HEK293 (cell line): ENCODE measurements at regions not wholly inside any gene's neighbourhood (a gene's known extent, or its start where the extent isn't known, plus 50 kb on each side); places are given as distances from the start of the nearest gene placed in this dataset.
A peak's percentile ranks its signal among the peaks of the same experiment; 100 is the strongest.

ENCODE experiments used
- CTCF ChIA-PET: fragments of 350-600 bp; formaldehyde crosslinking; extraction: SDS; loops from one replicate; lab custom pipeline; 2021; ENCODE audit warnings: antibody characterized with exemption; lab: Yijun Ruan, JAX
- POLR2A ChIA-PET: fragments of 300-600 bp; formaldehyde crosslinking; extraction: SDS; loops from one replicate; lab custom pipeline; 2020; ENCODE audit warnings: antibody characterized with exemption, inconsistent platforms; lab: Yijun Ruan, JAX
- H3K27ac ChIP-seq: fragments of 200-500 bp; sonication (Bioruptor generic); 2 replicates; pipeline ENCODE4 v1.5.1; 2014; ENCODE audit warnings: low read depth, low read length, control low read depth, inconsistent platforms; ENCODE audit errors: extremely low read depth
- H3K36me3 ChIP-seq, 2 experiments: fragments of 200-500 bp in 1 of 2; sonication (Bioruptor generic) in 1 of 2; 1 replicate in 1 of 2; 2 replicates in 1 of 2; pipeline ENCODE4 v1.5.1; 2014 to 2017; ENCODE audit warnings: inconsistent platforms in 2 of 2, low read length in 2 of 2; ENCODE audit not compliant: control insufficient read depth in 2 of 2, insufficient read depth in 1 of 2
- H3K4me1 ChIP-seq: fragments of 200-500 bp; sonication (Bioruptor generic); 2 replicates; pipeline ENCODE4 v1.5.1; 2014; ENCODE audit warnings: mild to moderate bottlenecking, low read length, inconsistent platforms; ENCODE audit not compliant: control insufficient read depth, insufficient read depth
- H3K4me3 ChIP-seq: 2 replicates; pipeline ENCODE4 v1.5.1; 2011; ENCODE audit warnings: low read depth, mild to moderate bottlenecking, control low read depth, low read length, moderate library complexity
- H3K9me3 ChIP-seq: fragments of 200-500 bp; sonication (Bioruptor generic); 2 replicates; pipeline ENCODE4 v1.5.1; 2014; ENCODE audit warnings: low read depth, low read length, inconsistent platforms; ENCODE audit not compliant: control insufficient read depth, insufficient read depth
- BCL11A ChIP-seq: fragments of 450-650 bp; formaldehyde crosslinking; IDR thresholded peaks from 2 replicates; pipeline ENCODE4 v1.5.1; 2016; ENCODE audit warnings: low read depth, missing biosample characterization, missing genetic modification characterization
- EGR2 ChIP-seq: fragments of 450-650 bp; formaldehyde crosslinking; IDR thresholded peaks from 2 replicates; pipeline ENCODE4 v1.5.1; 2016; ENCODE audit warnings: low read depth, missing biosample characterization, missing genetic modification characterization
- HOXD13 ChIP-seq: sonication (generic); formaldehyde crosslinking; IDR thresholded peaks from 2 replicates; pipeline ENCODE4 v1.8.0; 2022; ENCODE audit warnings: missing genetic modification reagents, borderline replicate concordance
- KLF17 ChIP-seq: fragments of 450-650 bp; formaldehyde crosslinking; IDR thresholded peaks from 2 replicates; pipeline ENCODE4 v1.5.1; 2016; ENCODE audit warnings: missing biosample characterization, missing genetic modification characterization
- KLF8 ChIP-seq: fragments of 450-650 bp; formaldehyde crosslinking; IDR thresholded peaks from 2 replicates; pipeline ENCODE4 v1.5.1; 2016; ENCODE audit warnings: missing biosample characterization, missing genetic modification characterization
- KLF9 ChIP-seq: fragments of 450-650 bp; formaldehyde crosslinking; IDR thresholded peaks from 2 replicates; pipeline ENCODE4 v1.5.1; 2016; ENCODE audit warnings: missing biosample characterization, missing genetic modification characterization, low read depth
- OVOL3 ChIP-seq: fragments of 450-650 bp; formaldehyde crosslinking; IDR thresholded peaks from 2 replicates; pipeline ENCODE4 v1.5.1; 2016; ENCODE audit warnings: missing biosample characterization, missing genetic modification characterization
- PATZ1 ChIP-seq: fragments of 450-650 bp; formaldehyde crosslinking; IDR thresholded peaks from 2 replicates; pipeline ENCODE4 v1.5.1; 2016; ENCODE audit warnings: missing biosample characterization, missing genetic modification characterization
- PRDM4 ChIP-seq: fragments of 450-650 bp; formaldehyde crosslinking; IDR thresholded peaks from 2 replicates; pipeline ENCODE4 v1.5.1; 2017; ENCODE audit warnings: missing biosample characterization, missing genetic modification characterization
- RBAK ChIP-seq: fragments of 450-650 bp; formaldehyde crosslinking; IDR thresholded peaks from 2 replicates; pipeline ENCODE4 v1.5.1; 2016; ENCODE audit warnings: missing biosample characterization, missing genetic modification characterization
- TRIM28 ChIP-seq: IDR thresholded peaks from 2 replicates; pipeline ENCODE4 v1.6.1; 2011; ENCODE audit warnings: low read length, control low read depth, borderline replicate concordance
- ZBTB6 ChIP-seq: fragments of 450-650 bp; formaldehyde crosslinking; IDR thresholded peaks from 2 replicates; pipeline ENCODE4 v1.5.1; 2017; ENCODE audit warnings: missing biosample characterization, missing genetic modification characterization
- ZNF146 ChIP-seq: fragments of 450-650 bp; formaldehyde crosslinking; IDR thresholded peaks from 2 replicates; pipeline ENCODE4 v1.5.1; 2016; ENCODE audit warnings: missing biosample characterization, missing genetic modification characterization
- ZNF18 ChIP-seq: fragments of 450-650 bp; formaldehyde crosslinking; IDR thresholded peaks from 2 replicates; pipeline ENCODE4 v1.5.1; 2016; ENCODE audit warnings: missing biosample characterization, missing genetic modification characterization
- ZNF202 ChIP-seq: fragments of 450-650 bp; formaldehyde crosslinking; IDR thresholded peaks from 2 replicates; pipeline ENCODE4 v1.5.1; 2016; ENCODE audit warnings: missing biosample characterization, missing genetic modification characterization, borderline replicate concordance
- ZNF221 ChIP-seq: fragments of 450-650 bp; formaldehyde crosslinking; IDR thresholded peaks from 2 replicates; pipeline ENCODE4 v1.5.1; 2017; ENCODE audit warnings: missing biosample characterization, missing genetic modification characterization, borderline replicate concordance
- ZNF26 ChIP-seq: fragments of 450-650 bp; formaldehyde crosslinking; IDR thresholded peaks from 2 replicates; pipeline ENCODE4 v1.5.1; 2016; ENCODE audit warnings: missing biosample characterization, missing genetic modification characterization
- ZNF37A ChIP-seq: fragments of 450-650 bp; IDR thresholded peaks from 2 replicates; pipeline ENCODE4 v1.5.1; 2018; ENCODE audit warnings: missing biosample characterization, missing genetic modification characterization
- ZNF423 ChIP-seq: fragments of 450-650 bp; formaldehyde crosslinking; IDR thresholded peaks from 2 replicates; pipeline ENCODE4 v1.5.1; 2016; ENCODE audit warnings: missing biosample characterization, missing genetic modification characterization
- ZNF513 ChIP-seq: fragments of 450-650 bp; IDR thresholded peaks from 2 replicates; pipeline ENCODE4 v1.5.1; 2018; ENCODE audit warnings: missing biosample characterization, missing genetic modification characterization
- ZNF558 ChIP-seq: fragments of 450-650 bp; formaldehyde crosslinking; IDR thresholded peaks from 2 replicates; pipeline ENCODE4 v1.5.1; 2016; ENCODE audit warnings: missing biosample characterization, missing genetic modification characterization
- ZNF654 ChIP-seq: fragments of 450-650 bp; formaldehyde crosslinking; IDR thresholded peaks from 2 replicates; pipeline ENCODE4 v1.5.1; 2016; ENCODE audit warnings: low read depth, missing biosample characterization, missing genetic modification characterization

GRCh38 chr1:47618830-47619229, 181.0 kb downstream of the FOXD2 start:
- ChIA-PET POLR2A (no interaction called here), CTCF (interaction anchor here (0.7 to 1.7 kb wide), 6 partner anchors 15 to 583 kb away, joined by 3 to 10 read pairs (median 4); partner anchors contain the start of gene FOXD2)
- TF ChIP-seq ZNF221 (tag by site-specific recombination) (no peak), PATZ1 (tag by site-specific recombination) (no peak), ZNF26 (no peak), ZNF202 (tag by site-specific recombination) (no peak), EGR2 (tag by site-specific recombination) (no peak), TRIM28 (peak; percentile 32; the same call in 1 of the 2 replicates), ZBTB6 (tag by site-specific recombination) (peak; percentile 52; the same call in 1 of the 2 replicates), KLF17 (tag by site-specific recombination) (no peak)
- H3K4me3 ChIP-seq = no peak overlapping the region
- no peak overlapping the region for H3K27ac ChIP-seq
- H3K36me3 ChIP-seq = no peaks in the 10 kb centered on the region
- no peaks in the 10 kb centered on the region for H3K9me3 ChIP-seq
- no peaks in the 10 kb centered on the region for H3K4me1 ChIP-seq

- no peaks in the 10 kb centered on the region for H3K4me1 ChIP-seq
- H3K9me3 ChIP-seq = no peaks in the 10 kb centered on the region
- no peaks in the 10 kb centered on the region for H3K36me3 ChIP-seq
- no peak overlapping the region for H3K27ac ChIP-seq
- POLR2A ChIA-PET = no interaction called here
- CTCF ChIA-PET = no interaction called here
- H3K4me3 ChIP-seq = no peak overlapping the region
- no peak for TF ChIP-seq ZNF423 (tag by site-specific recombination)
- TF ChIP-seq BCL11A (tag by site-specific recombination) = no peak
- TF ChIP-seq KLF9 = no peak
- no peak for TF ChIP-seq ZNF146
- no peak for TF ChIP-seq ZNF37A
These were observed 183.6 kb downstream of the FOXD2 start for GRCh38 chr1:47621483-47621882.

- Histone ChIP-seq H3K9me3 (no peaks in the 10 kb centered on the region), H3K4me3 (no peak overlapping the region), H3K36me3 (no peaks in the 10 kb centered on the region), H3K4me1 (no peaks in the 10 kb centered on the region), H3K27ac (no peak overlapping the region)
- POLR2A ChIA-PET = no interaction called here
- CTCF ChIA-PET = no interaction called here
- TF ChIP-seq PRDM4 (tag by site-specific recombination) = no peak
- no peak for TF ChIP-seq OVOL3 (tag by site-specific recombination)
- no peak for TF ChIP-seq ZNF654 (tag by site-specific recombination)
- TF ChIP-seq ZNF513 (tag by site-specific recombination) = no peak
- no peak for TF ChIP-seq RBAK (tag by site-specific recombination)
- TF ChIP-seq KLF8 (tag by site-specific recombination) = no peak
- no peak for TF ChIP-seq HOXD13 (CRISPR knock-in tag)
- TF ChIP-seq ZNF18 = no peak
- no peak for TF ChIP-seq ZNF558 (tag by site-specific recombination)
These were observed 184.1 kb downstream of the FOXD2 start for GRCh38 chr1:47621977-47622376.
